Stimulated activated memory B cell treated with anti-CD40 and anti-IgM and Interleukin-4, amounts not matched to agents 10 μg/mL and 1 μg/mL and 100 μg/mL, for 72 hours (primary cell): ENCODE measurements at regions not wholly inside any gene's neighbourhood (a gene's known extent, or its start where the extent isn't known, plus 50 kb on each side); places are given as distances from the start of the nearest gene placed in this dataset.

Experiments
- ATAC-seq: fragments of 150-1000 bp; cut with Tn5 transposase; 2 replicates; pipeline ENCODE4 v1.10.0; 2021
- H3K27ac Mint-ChIP-seq: one replicate; pipeline ENCODE4 v1.8.0; 2022; ENCODE audit warnings: mild to moderate bottlenecking, mixed read lengths
- H3K27me3 Mint-ChIP-seq: one replicate; pipeline ENCODE4 v1.8.0; 2022; ENCODE audit warnings: mixed read lengths
- H3K36me3 Mint-ChIP-seq: one replicate; pipeline ENCODE4 v1.8.0; 2022; ENCODE audit warnings: mixed read lengths
- H3K4me1 Mint-ChIP-seq: one replicate; pipeline ENCODE4 v1.8.0; 2022; ENCODE audit warnings: mixed read lengths
- H3K4me3 Mint-ChIP-seq: one replicate; pipeline ENCODE4 v1.8.0; 2022; ENCODE audit warnings: mild to moderate bottlenecking, moderate library complexity, mixed read lengths
- H3K9me3 Mint-ChIP-seq: one replicate; pipeline ENCODE4 v1.8.0; 2022; ENCODE audit warnings: mixed read lengths

GRCh38 chr5:155332618-155333017 lies 319.1 kb downstream of the KIF4B start:
- Mint-ChIP-seq H3K36me3 (no peaks in the 10 kb centered on the region), H3K27me3 (no peaks in the 10 kb centered on the region), H3K27ac (no peak overlapping the region), H3K9me3 (no peaks in the 10 kb centered on the region), H3K4me1 (no peaks in the 10 kb centered on the region), H3K4me3 (no peak overlapping the region)
- ATAC-seq, result peak; percentile 66

- Mint-ChIP-seq H3K27ac (no peak overlapping the region), H3K36me3 (no peaks in the 10 kb centered on the region)
These were observed 329.4 kb downstream of the KIF4B start for GRCh38 chr5:155342956-155343355.

GRCh38 chr5:155343468-155343867 lies 329.9 kb downstream of the KIF4B start:
- H3K9me3 Mint-ChIP-seq, result peaks cover 4% of the 10 kb centered on the region
- no peak for ATAC-seq
- no peak overlapping the region for H3K27ac Mint-ChIP-seq
- H3K4me1 Mint-ChIP-seq, result no peaks in the 10 kb centered on the region
- H3K27me3 Mint-ChIP-seq, result peaks cover 11% of the 10 kb centered on the region
- H3K36me3 Mint-ChIP-seq, result no peaks in the 10 kb centered on the region
- H3K4me3 Mint-ChIP-seq, result no peak overlapping the region

More at GRCh38 chr5:155342956-155343355, 329.4 kb downstream of the KIF4B start:
- no peak overlapping the region for H3K4me3 Mint-ChIP-seq
- no peaks in the 10 kb centered on the region for H3K4me1 Mint-ChIP-seq
- no peak for ATAC-seq
- peaks cover 4% of the 10 kb centered on the region for H3K9me3 Mint-ChIP-seq
- H3K27me3 Mint-ChIP-seq, result peaks cover 11% of the 10 kb centered on the region

GRCh38 chr5:155353231-155353630 lies 339.7 kb downstream of the KIF4B start:
- ATAC-seq, result no peak
- Mint-ChIP-seq H3K4me3 (no peak overlapping the region), H3K9me3 (peaks cover 12% of the 10 kb centered on the region), H3K4me1 (no peaks in the 10 kb centered on the region), H3K27ac (no peak overlapping the region), H3K27me3 (no peaks in the 10 kb centered on the region), H3K36me3 (no peaks in the 10 kb centered on the region)

GRCh38 chr5:155366096-155366495 lies 352.5 kb downstream of the KIF4B start:
- Mint-ChIP-seq H3K27ac (no peak overlapping the region), H3K9me3 (no peaks in the 10 kb centered on the region), H3K4me3 (no peak overlapping the region), H3K36me3 (no peaks in the 10 kb centered on the region), H3K4me1 (no peaks in the 10 kb centered on the region), H3K27me3 (no peaks in the 10 kb centered on the region)
- ATAC-seq, result no peak

GRCh38 chr5:155367841-155368240 lies 354.3 kb downstream of the KIF4B start:
- Mint-ChIP-seq H3K27me3 (no peaks in the 10 kb centered on the region), H3K4me1 (no peaks in the 10 kb centered on the region), H3K4me3 (no peak overlapping the region), H3K36me3 (no peaks in the 10 kb centered on the region), H3K9me3 (peaks cover 4% of the 10 kb centered on the region), H3K27ac (no peak overlapping the region)
- no peak for ATAC-seq

GRCh38 chr5:155368490-155368889 lies 354.9 kb downstream of the KIF4B start:
- Mint-ChIP-seq H3K36me3 (no peaks in the 10 kb centered on the region), H3K4me3 (no peak overlapping the region), H3K4me1 (no peaks in the 10 kb centered on the region), H3K27ac (no peak overlapping the region), H3K27me3 (no peaks in the 10 kb centered on the region), H3K9me3 (peaks cover 5% of the 10 kb centered on the region)
- no peak for ATAC-seq

- no peak for ATAC-seq
- H3K27me3 Mint-ChIP-seq, result peaks cover 12% of the 10 kb centered on the region
- H3K9me3 Mint-ChIP-seq, result peaks cover 6% of the 10 kb centered on the region
- no peak overlapping the region for H3K4me3 Mint-ChIP-seq
- no peaks in the 10 kb centered on the region for H3K4me1 Mint-ChIP-seq
- no peak overlapping the region for H3K27ac Mint-ChIP-seq
- H3K36me3 Mint-ChIP-seq, result no peaks in the 10 kb centered on the region
These were observed 366.9 kb downstream of the KIF4B start for GRCh38 chr5:155380480-155380879.

GRCh38 chr5:155381654-155382053 lies 368.1 kb downstream of the KIF4B start:
- H3K36me3 Mint-ChIP-seq, result no peaks in the 10 kb centered on the region
- ATAC-seq, result no peak
- H3K9me3 Mint-ChIP-seq, result peaks cover 6% of the 10 kb centered on the region
- H3K4me3 Mint-ChIP-seq, result no peak overlapping the region
- peaks cover 12% of the 10 kb centered on the region for H3K27me3 Mint-ChIP-seq
- no peaks in the 10 kb centered on the region for H3K4me1 Mint-ChIP-seq
- no peak overlapping the region for H3K27ac Mint-ChIP-seq

- peaks cover 5% of the 10 kb centered on the region for H3K9me3 Mint-ChIP-seq
- no peak overlapping the region for H3K4me3 Mint-ChIP-seq
- peaks cover 7% of the 10 kb centered on the region for H3K27me3 Mint-ChIP-seq
- H3K27ac Mint-ChIP-seq, result no peak overlapping the region
- ATAC-seq, result no peak
- H3K4me1 Mint-ChIP-seq, result no peaks in the 10 kb centered on the region
- H3K36me3 Mint-ChIP-seq, result no peaks in the 10 kb centered on the region
These were observed 375.9 kb downstream of the KIF4B start for GRCh38 chr5:155389498-155389897.

- no peaks in the 10 kb centered on the region for H3K36me3 Mint-ChIP-seq
- no peak for ATAC-seq
- H3K27me3 Mint-ChIP-seq, result no peaks in the 10 kb centered on the region
- no peaks in the 10 kb centered on the region for H3K4me1 Mint-ChIP-seq
- H3K27ac Mint-ChIP-seq, result no peak overlapping the region
- no peak overlapping the region for H3K4me3 Mint-ChIP-seq
- no peaks in the 10 kb centered on the region for H3K9me3 Mint-ChIP-seq
These were observed 381.2 kb downstream of the KIF4B start for GRCh38 chr5:155394727-155395126.

- Mint-ChIP-seq H3K4me3 (no peak overlapping the region), H3K27me3 (no peaks in the 10 kb centered on the region), H3K27ac (no peak overlapping the region), H3K4me1 (peaks cover 10% of the 10 kb centered on the region), H3K9me3 (peaks cover 11% of the 10 kb centered on the region), H3K36me3 (peaks cover 4% of the 10 kb centered on the region)
- ATAC-seq, result no peak
These were observed 389.5 kb downstream of the KIF4B start for GRCh38 chr5:155402927-155403640.

- H3K4me1 Mint-ChIP-seq, result peaks cover 10% of the 10 kb centered on the region
- no peak overlapping the region for H3K4me3 Mint-ChIP-seq
- no peak overlapping the region for H3K27ac Mint-ChIP-seq
- H3K36me3 Mint-ChIP-seq, result peaks cover 4% of the 10 kb centered on the region
- no peaks in the 10 kb centered on the region for H3K27me3 Mint-ChIP-seq
- H3K9me3 Mint-ChIP-seq, result peaks cover 14% of the 10 kb centered on the region
- no peak for ATAC-seq
These were observed 393.3 kb downstream of the KIF4B start for GRCh38 chr5:155406815-155407214.

GRCh38 chr5:155408465-155408864 lies 394.9 kb downstream of the KIF4B start:
- H3K27me3 Mint-ChIP-seq, result no peaks in the 10 kb centered on the region
- H3K9me3 Mint-ChIP-seq, result peaks cover 17% of the 10 kb centered on the region

GRCh38 chr5:155416765-155417164 lies 403.2 kb downstream of the KIF4B start:
- no peaks in the 10 kb centered on the region for H3K27me3 Mint-ChIP-seq
- no peaks in the 10 kb centered on the region for H3K36me3 Mint-ChIP-seq
- H3K4me3 Mint-ChIP-seq, result no peak overlapping the region
- ATAC-seq, result no peak
- H3K9me3 Mint-ChIP-seq, result peaks cover 10% of the 10 kb centered on the region
- peaks cover 6% of the 10 kb centered on the region for H3K4me1 Mint-ChIP-seq
- H3K27ac Mint-ChIP-seq, result no peak overlapping the region

More at GRCh38 chr5:155408465-155408864, 394.9 kb downstream of the KIF4B start:
- ATAC-seq, result no peak
- H3K36me3 Mint-ChIP-seq, result peaks cover 4% of the 10 kb centered on the region
- no peak overlapping the region for H3K27ac Mint-ChIP-seq
- peaks cover 10% of the 10 kb centered on the region for H3K4me1 Mint-ChIP-seq
- H3K4me3 Mint-ChIP-seq, result no peak overlapping the region

GRCh38 chr5:155418960-155419579 lies 405.5 kb downstream of the KIF4B start:
- H3K9me3 Mint-ChIP-seq, result peaks cover 7% of the 10 kb centered on the region
- no peaks in the 10 kb centered on the region for H3K36me3 Mint-ChIP-seq
- no peak overlapping the region for H3K27ac Mint-ChIP-seq
- no peaks in the 10 kb centered on the region for H3K27me3 Mint-ChIP-seq
- H3K4me3 Mint-ChIP-seq, result no peak overlapping the region
- H3K4me1 Mint-ChIP-seq, result peaks cover 6% of the 10 kb centered on the region
- ATAC-seq, result no peak
